ENCODE measurements at regions not wholly inside any gene's neighbourhood (a gene's known extent, or its start where the extent isn't known, plus 50 kb on each side); places are given as distances from the start of the nearest gene placed in this dataset.

- Histone ChIP-seq H3K36me3 (no peaks in the 10 kb centered on the region), H3K27me3 (no peaks in the 10 kb centered on the region), H3K27ac (no peak overlapping the region), H3K4me1 (no peaks in the 10 kb centered on the region), H3K4me3 (no peak overlapping the region), H3K9me3 (peaks cover 0 to 11% (median 0%) of the 10 kb centered on the region in 3 donors)
- intact Hi-C loops (cut with DNase I) = no loop called here
- 31 to 76% methylated on average over 2 to 4 of the region's 4 CpGs for WGBS, 2 donors
- TF ChIP-seq POLR2A (IDR thresholded peaks at IDR 0.05) = no peak
- no peak for TF ChIP-seq CTCF (IDR thresholded peaks at IDR 0.05)
- DNase-seq = no peak
Observed at GRCh38 chr2:56444339-56444738, 260.5 kb downstream of the CCDC85A start.

- no peak overlapping the region for H3K4me3 ChIP-seq
- no peaks in the 10 kb centered on the region for H3K36me3 ChIP-seq
- TF ChIP-seq POLR2A (IDR thresholded peaks at IDR 0.05) (no peak), CTCF (IDR thresholded peaks at IDR 0.05) (no peak)
- no peak for DNase-seq
- intact Hi-C loops (cut with DNase I) = no loop called here
- no peak overlapping the region for H3K27ac ChIP-seq
- H3K9me3 ChIP-seq = peaks cover 0 to 9% (median 0%) of the 10 kb centered on the region in 3 donors
- 47 to 65% methylated on average over 5 of the region's 5 CpGs for WGBS, 2 donors
- no peaks in the 10 kb centered on the region for H3K27me3 ChIP-seq
- no peaks in the 10 kb centered on the region for H3K4me1 ChIP-seq
Observed at GRCh38 chr2:56448403-56449001, 264.7 kb downstream of the CCDC85A start.

- Histone ChIP-seq H3K36me3 (no peaks in the 10 kb centered on the region), H3K27ac (no peak overlapping the region), H3K4me3 (no peak overlapping the region), H3K4me1 (no peaks in the 10 kb centered on the region), H3K27me3 (no peaks in the 10 kb centered on the region), H3K9me3 (peaks cover 0 to 9% (median 0%) of the 10 kb centered on the region in 3 donors)
- no peak for DNase-seq
- intact Hi-C loops (cut with DNase I) = no loop called here
- WGBS, 2 donors = 32 to 43% methylated on average over 8 of the region's 8 CpGs
- TF ChIP-seq CTCF (IDR thresholded peaks at IDR 0.05) (no peak), POLR2A (IDR thresholded peaks at IDR 0.05) (no peak)
Observed at GRCh38 chr2:56449002-56449431, 265.2 kb downstream of the CCDC85A start.

GRCh38 chr2:56449449-56449860 lies 265.7 kb downstream of the CCDC85A start:
- TF ChIP-seq CTCF (IDR thresholded peaks at IDR 0.05) = no peak
- no peak for TF ChIP-seq POLR2A (IDR thresholded peaks at IDR 0.05)

GRCh38 chr2:56450047-56450446 lies 266.3 kb downstream of the CCDC85A start:
- Histone ChIP-seq H3K4me1 (no peaks in the 10 kb centered on the region), H3K27me3 (no peaks in the 10 kb centered on the region), H3K4me3 (no peak overlapping the region), H3K27ac (no peak overlapping the region), H3K36me3 (no peaks in the 10 kb centered on the region), H3K9me3 (peaks cover 0 to 9% (median 0%) of the 10 kb centered on the region in 3 donors)
- 50 to 63% methylated on average over 1 of the region's 1 CpG for WGBS, 2 donors
- TF ChIP-seq CTCF (IDR thresholded peaks at IDR 0.05) = no peak
- no peak for TF ChIP-seq POLR2A (IDR thresholded peaks at IDR 0.05)
- no peak for DNase-seq
- intact Hi-C loops (cut with DNase I) = no loop called here

More at GRCh38 chr2:56449449-56449860, 265.7 kb downstream of the CCDC85A start:
- H3K4me3 ChIP-seq = no peak overlapping the region
- intact Hi-C loops (cut with DNase I) = no loop called here
- H3K9me3 ChIP-seq = peaks cover 0 to 9% (median 0%) of the 10 kb centered on the region in 3 donors
- no peak overlapping the region for H3K27ac ChIP-seq
- H3K36me3 ChIP-seq = no peaks in the 10 kb centered on the region
- WGBS, 2 donors = 40 to 42% methylated on average over 2 of the region's 2 CpGs
- H3K4me1 ChIP-seq = no peaks in the 10 kb centered on the region
- no peak for DNase-seq
- no peaks in the 10 kb centered on the region for H3K27me3 ChIP-seq

Data from esophagus squamous epithelium (tissue), 5 donors.